ENCODE measurements at regions not wholly inside any gene's neighbourhood (a gene's known extent, or its start where the extent isn't known, plus 50 kb on each side); places are given as distances from the start of the nearest gene placed in this dataset.

- no peak for TF ChIP-seq CTCF (IDR thresholded peaks at IDR 0.05; ENCODE audit: poor library complexity)
- TF ChIP-seq EZH2 (IDR thresholded peaks at IDR 0.05; ENCODE audit: borderline replicate concordance): no peak
- TF ChIP-seq EZH2phosphoT487 (IDR thresholded peaks at IDR 0.05; ENCODE audit: low read depth, severe bottlenecking, unreplicated experiment): no peak
Observed at GRCh38 chr11:19536131-19536530, 176.5 kb upstream of the NAV2 start.
